Choroid plexus epithelial cell (primary cell): ENCODE measurements at regions not wholly inside any gene's neighbourhood (a gene's known extent, or its start where the extent isn't known, plus 50 kb on each side); places are given as distances from the start of the nearest gene placed in this dataset.

ENCODE experiments used
- DNase-seq: peaks from one replicate; pipeline ENCODE4 v3.0.0-alpha.2; 2010; ENCODE audit warnings: low read depth
- H3K4me3 ChIP-seq: 2 replicates; pipeline ENCODE4 v1.5.1; 2011; ENCODE audit warnings: low read depth, mild to moderate bottlenecking, control low read depth, low read length, moderate library complexity
- TF ChIP-seq, protein P1 (sequence below): conservative IDR thresholded peaks from 2 replicates; pipeline ENCODE4 v1.5.1; 2011; ENCODE audit warnings: low read depth, mild to moderate bottlenecking, control low read depth, inconsistent platforms, low read length, moderate library complexity

DNA sequence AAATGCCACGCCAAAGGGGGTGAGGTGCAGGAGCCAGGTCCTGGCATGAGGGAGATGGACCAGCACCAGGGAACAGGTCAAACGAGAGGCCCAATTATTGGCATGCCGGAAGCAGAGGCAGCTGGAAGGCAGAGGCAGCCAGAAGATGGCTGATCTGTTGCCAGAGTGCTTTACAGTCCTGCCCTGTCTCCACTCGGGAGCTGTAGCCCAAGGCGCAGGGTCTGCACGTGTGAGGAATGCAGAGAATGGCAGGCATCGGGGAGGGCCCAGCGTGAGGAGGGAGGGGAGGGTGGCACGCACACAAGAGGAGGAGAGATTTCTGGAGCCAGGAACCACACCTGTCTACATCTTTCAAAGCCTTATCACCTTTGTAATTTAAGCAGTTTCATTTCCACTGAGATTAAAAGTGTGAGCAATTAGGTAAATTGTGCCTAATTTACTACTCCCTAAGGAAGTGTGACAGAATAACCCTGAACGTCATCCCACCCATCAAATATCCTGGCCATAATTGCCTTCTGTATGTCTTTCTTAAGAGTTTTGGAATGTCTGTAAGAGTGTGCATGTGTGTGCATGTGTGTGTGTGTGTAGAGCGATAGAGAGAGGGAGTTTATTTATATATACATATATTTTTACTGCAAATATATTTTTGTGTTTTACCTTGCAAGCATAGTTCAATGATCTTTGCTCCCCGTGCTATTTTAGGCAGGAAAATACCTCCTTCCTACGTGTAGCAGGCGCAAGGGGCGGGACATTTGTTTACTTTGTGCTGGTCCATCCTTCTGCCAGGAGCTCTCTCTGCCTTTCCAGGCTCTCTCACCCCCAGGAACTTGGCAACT is 125.5 kb upstream of the SERBP1 start:
- no peak overlapping the region for H3K4me3 ChIP-seq
- no peak for DNase-seq
- TF ChIP-seq, protein P1, sequence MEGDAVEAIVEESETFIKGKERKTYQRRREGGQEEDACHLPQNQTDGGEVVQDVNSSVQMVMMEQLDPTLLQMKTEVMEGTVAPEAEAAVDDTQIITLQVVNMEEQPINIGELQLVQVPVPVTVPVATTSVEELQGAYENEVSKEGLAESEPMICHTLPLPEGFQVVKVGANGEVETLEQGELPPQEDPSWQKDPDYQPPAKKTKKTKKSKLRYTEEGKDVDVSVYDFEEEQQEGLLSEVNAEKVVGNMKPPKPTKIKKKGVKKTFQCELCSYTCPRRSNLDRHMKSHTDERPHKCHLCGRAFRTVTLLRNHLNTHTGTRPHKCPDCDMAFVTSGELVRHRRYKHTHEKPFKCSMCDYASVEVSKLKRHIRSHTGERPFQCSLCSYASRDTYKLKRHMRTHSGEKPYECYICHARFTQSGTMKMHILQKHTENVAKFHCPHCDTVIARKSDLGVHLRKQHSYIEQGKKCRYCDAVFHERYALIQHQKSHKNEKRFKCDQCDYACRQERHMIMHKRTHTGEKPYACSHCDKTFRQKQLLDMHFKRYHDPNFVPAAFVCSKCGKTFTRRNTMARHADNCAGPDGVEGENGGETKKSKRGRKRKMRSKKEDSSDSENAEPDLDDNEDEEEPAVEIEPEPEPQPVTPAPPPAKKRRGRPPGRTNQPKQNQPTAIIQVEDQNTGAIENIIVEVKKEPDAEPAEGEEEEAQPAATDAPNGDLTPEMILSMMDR: no peak

DNA sequence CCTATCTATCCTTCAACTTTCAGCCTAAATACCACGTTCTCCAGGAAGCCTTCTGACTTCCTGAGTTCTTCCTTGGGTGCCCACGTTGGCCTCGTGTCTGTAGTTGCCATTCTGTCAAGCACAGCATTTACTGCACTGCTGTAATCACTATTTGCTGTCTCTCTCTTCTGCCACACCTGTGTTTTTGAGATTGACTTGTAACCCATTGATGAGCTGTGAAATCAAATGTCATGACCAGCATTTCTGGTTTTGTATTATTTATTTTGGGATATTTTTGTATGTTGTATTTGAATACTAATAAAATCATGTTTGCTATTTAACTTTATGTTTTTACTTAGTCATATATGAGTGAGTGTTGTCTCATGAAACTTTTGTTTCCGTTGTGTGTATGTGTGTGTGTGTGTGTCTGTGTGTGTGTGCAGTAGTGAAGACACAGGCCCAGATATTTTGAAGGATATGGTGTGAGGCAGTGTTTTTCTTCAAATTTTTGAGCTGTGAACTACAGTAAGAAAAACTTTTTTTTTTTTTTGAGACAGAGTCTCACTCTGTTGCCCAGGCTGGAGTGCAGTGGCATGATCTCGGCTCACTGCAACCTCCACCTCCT is 126.2 kb upstream of the SERBP1 start:
- DNase-seq: no peak
- TF ChIP-seq, protein P1: no peak

DNA sequence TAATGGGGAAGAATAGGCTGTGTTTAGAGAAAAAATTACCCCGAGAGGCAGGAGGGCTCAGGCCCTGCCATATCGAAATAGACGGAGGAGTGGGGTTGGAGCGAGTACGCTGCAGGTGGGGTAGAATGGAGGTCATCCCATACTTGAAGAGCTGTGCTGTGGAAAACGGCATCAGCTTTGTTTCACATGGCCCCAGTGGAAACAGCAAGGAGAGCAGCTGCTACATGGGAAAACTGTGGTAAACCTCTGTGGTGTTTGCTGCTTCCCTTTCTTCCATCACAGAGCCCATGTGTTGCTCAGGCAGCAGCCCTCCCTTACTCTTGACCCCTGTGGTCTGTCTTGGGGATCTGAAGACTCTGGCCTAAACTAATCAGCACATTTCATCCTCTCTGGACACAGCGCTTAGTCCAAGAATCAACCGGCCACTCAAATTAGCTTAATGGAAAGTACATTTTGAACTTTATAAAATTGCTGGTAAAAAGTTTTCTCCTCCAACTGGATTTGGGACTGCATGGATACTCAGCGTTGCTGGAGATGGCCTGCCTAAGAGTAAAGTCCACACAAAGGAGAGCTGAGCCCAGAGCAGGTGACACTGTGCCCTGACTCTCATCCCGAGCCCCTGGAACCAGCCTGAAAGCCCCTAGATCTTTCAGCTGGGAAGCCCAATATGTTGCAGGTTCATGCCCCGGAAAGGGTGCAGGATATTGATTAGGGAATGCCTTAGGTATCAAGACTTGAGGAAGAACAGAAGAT is 127.1 kb upstream of the GADD45A start:
- peak; percentile 43 for DNase-seq
- H3K4me3 ChIP-seq: no peak overlapping the region
- TF ChIP-seq, protein P1: no peak

More for the DNA sequence above, 126.2 kb upstream of the SERBP1 start:
- H3K4me3 ChIP-seq: no peak overlapping the region

DNA sequence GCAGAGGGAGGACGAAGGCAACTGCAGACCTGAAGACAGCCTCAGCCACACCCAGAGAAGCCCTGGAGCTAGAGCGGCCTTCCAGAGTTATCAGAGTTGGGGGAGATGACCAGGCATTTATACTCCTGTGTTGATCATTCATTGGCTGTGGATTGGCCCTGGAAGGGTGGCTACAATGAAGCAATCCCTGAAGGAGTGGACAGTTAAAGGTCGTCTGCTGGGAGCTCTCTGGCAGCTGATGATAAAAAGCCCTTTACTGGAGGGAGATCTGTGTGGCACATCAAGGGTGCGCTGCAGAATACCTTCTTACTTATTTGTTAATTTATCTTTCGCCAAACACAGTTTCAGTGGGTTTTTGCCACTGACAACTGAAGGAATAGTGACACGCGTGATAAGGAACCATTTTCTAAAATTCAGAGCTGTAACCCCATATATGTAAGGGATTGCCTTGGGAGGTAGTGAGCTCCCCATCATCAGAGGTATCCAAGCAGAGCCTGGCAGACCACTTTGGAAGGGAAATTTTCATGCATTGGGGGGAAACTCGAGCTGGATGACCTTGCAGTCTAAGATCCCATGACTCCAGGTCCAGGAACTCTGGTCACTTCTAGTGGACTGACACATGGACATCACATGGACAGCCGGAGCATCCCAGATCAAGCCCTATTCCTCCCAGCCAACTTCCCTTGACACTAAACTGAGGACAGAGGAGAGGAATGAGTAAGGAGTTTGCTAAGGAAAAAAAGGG is 126.4 kb upstream of the GADD45A start:
- DNase-seq: no peak
- no peak overlapping the region for H3K4me3 ChIP-seq
- TF ChIP-seq, protein P1: no peak

DNA sequence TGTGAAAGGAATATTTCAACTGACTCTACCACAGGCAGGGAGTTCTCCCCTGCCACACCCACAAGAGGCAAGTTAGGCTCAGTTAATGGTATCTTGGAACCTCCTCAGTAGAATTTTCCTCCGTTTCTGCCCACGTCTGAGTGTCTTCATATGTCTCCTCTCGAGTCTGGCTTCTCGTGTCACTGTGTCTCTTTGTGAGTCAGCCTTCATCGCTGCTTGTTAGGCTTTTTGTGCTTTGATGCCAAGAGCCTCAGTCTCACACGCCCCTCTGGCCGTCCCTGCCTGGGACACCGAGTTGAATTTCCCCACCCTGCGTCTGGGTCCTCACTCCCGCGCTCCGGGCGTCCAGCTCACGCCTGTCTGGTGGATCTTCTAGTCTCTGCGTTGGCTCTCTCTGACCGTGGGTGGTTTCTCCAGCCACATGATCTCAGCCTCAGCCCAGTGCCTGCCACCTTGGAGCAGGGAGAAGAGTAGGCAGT is 125.7 kb upstream of the GADD45A start:
- peak; percentile 32 for DNase-seq
- TF ChIP-seq, protein P1: no peak
- no peak overlapping the region for H3K4me3 ChIP-seq

DNA sequence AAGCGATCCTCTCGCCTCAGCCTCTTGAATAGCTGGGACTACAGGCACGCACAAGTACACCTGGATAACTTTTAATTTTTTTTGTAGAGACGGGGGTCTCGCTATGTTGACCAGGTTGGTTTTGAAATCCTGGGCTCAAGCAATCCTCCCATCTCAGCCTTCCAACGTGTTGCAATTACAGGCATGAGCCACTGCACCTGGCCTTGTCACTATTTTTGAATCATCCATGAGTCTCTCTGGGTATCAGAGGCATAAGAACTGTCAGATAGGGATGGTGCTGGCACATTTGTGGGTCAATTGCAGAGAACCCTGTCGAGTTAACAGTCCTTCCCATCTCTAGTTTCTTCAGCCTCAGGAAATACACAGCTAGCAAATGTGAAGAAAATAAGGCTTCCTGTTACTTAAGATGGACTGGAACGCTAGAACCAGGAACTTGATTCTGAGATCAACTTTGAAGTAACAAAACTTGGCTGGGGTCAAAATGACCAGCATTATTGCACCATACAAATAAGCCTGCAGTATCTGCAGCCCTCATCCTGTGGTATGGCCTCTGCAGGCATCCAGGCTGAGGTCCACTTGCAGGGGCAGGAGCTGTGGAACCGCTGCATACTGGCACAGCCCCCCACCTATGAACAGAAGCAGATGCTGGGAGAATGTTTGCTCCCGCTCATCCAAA is 124.3 kb upstream of the GADD45A start:
- no peak overlapping the region for H3K4me3 ChIP-seq
- peak; percentile 37 for DNase-seq
- TF ChIP-seq, protein P1: no peak
